ENCODE measurements at regions not wholly inside any gene's neighbourhood (a gene's known extent, or its start where the extent isn't known, plus 50 kb on each side); places are given as distances from the start of the nearest gene placed in this dataset.

- TF ChIP-seq CTCF (conservative IDR thresholded peaks at IDR 0.05; ENCODE audit: low read depth in 2 of 2) (no peak), EZH2phosphoT487 (IDR thresholded peaks at IDR 0.05; ENCODE audit: unreplicated experiment) (no peak), NANOG (IDR thresholded peaks at IDR 0.05; ENCODE audit: borderline replicate concordance) (no peak), CREB1 (CRISPR knock-in tag; IDR thresholded peaks at IDR 0.05; ENCODE audit: low read depth) (no peak), ZNF331 (CRISPR knock-in tag; IDR thresholded peaks at IDR 0.05; ENCODE audit: low read depth) (no peak), EZH2 (IDR thresholded peaks at IDR 0.05; ENCODE audit: low read depth, unreplicated experiment) (no peak), POLR2AphosphoS5 (IDR thresholded peaks at IDR 0.05; ENCODE audit: low read depth) (no peak), JUNB (IDR thresholded peaks at IDR 0.05; ENCODE audit: unreplicated experiment) (no peak), REST (IDR thresholded peaks at IDR 0.05; ENCODE audit: unreplicated experiment) (no peak), ZNF462 (CRISPR knock-in tag; IDR thresholded peaks at IDR 0.05) (no peak)
These were observed 629.5 kb upstream of the ANO3 start for GRCh38 chr11:25702417-25702816.

Measured in GM23338 (cell line).